Gastrocnemius medialis (tissue), 4 donors: ENCODE measurements at regions not wholly inside any gene's neighbourhood (a gene's known extent, or its start where the extent isn't known, plus 50 kb on each side); places are given as distances from the start of the nearest gene placed in this dataset.

Experiments used
- POLR2A ChIP-seq, 2 donors: fragments of 450-650 bp; IDR thresholded peaks; one replicate each; pipeline ENCODE4 v1.6.1; 2017; ENCODE audit warnings: antibody characterized with exemption in 2 of 2, mild to moderate bottlenecking in 2 of 2, moderate library complexity in 2 of 2
- TF ChIP-seq, protein P1 (sequence below), 5 experiments: fragments of 450-650 bp in 3 of 5; fragments of 200-600 bp in 2 of 5; sonication (generic) in 2 of 5; IDR thresholded peaks in 4 of 5; conservative IDR thresholded peaks in 1 of 5; 1 replicate in 4 of 5; 2 replicates in 1 of 5; pipeline ENCODE4 v1.5.1; 2016 to 2019; ENCODE audit warnings: antibody characterized with exemption in 5 of 5, mild to moderate bottlenecking in 3 of 5, moderate library complexity in 3 of 5

DNA sequence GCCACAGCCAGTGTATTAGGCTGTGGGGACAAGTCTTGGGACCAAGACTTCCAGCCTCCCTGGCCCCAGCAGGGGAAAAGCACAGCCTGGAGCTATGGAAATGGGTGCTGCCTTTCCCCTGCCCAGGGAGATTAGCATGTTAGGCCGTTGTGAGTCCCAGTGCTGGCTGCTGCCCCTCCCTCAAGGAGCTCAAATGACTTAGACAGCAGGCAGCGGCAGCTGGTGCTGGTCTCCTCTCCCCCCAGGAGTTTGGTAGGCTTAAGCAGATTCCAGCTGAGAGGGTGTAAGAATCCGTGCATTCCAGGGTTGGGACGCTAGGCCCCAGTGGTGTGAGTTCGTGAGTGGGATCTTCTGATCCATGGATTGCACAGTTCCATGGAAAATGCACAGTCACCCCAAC lies 301.5 kb upstream of the PHF14 start:
- TF ChIP-seq, protein P1, sequence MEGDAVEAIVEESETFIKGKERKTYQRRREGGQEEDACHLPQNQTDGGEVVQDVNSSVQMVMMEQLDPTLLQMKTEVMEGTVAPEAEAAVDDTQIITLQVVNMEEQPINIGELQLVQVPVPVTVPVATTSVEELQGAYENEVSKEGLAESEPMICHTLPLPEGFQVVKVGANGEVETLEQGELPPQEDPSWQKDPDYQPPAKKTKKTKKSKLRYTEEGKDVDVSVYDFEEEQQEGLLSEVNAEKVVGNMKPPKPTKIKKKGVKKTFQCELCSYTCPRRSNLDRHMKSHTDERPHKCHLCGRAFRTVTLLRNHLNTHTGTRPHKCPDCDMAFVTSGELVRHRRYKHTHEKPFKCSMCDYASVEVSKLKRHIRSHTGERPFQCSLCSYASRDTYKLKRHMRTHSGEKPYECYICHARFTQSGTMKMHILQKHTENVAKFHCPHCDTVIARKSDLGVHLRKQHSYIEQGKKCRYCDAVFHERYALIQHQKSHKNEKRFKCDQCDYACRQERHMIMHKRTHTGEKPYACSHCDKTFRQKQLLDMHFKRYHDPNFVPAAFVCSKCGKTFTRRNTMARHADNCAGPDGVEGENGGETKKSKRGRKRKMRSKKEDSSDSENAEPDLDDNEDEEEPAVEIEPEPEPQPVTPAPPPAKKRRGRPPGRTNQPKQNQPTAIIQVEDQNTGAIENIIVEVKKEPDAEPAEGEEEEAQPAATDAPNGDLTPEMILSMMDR (IDR thresholded peaks at IDR 0.05 in 4 of 5, conservative IDR thresholded peaks at IDR 0.05 in 1 of 5), result no peak
- TF ChIP-seq POLR2A (IDR thresholded peaks at IDR 0.05), result no peak
